Mesenchymal stem cell (in vitro differentiated cells and primary cell): ENCODE measurements at regions not wholly inside any gene's neighbourhood (a gene's known extent, or its start where the extent isn't known, plus 50 kb on each side); places are given as distances from the start of the nearest gene placed in this dataset.
"Not testable (repeated sequence)": the region's sequence is repeated elsewhere in the genome, so short reads cannot be mapped to it uniquely, and the experiment has no call there.

ENCODE experiments used
- DNase-seq: peaks from one replicate; pipeline ENCODE4 v3.0.0-alpha.2; 2013
- H2AFZ ChIP-seq: one replicate; pipeline ENCODE4 v1.6.1; 2013; ENCODE audit warnings: low read depth, mild to moderate bottlenecking, control low read depth, inconsistent platforms, low read length, moderate library complexity
- H2AK5ac ChIP-seq: 2 replicates; pipeline ENCODE4 v1.6.1; 2013; ENCODE audit warnings: low read length, moderate library complexity, mild to moderate bottlenecking, inconsistent platforms; ENCODE audit not compliant: severe bottlenecking
- H2BK120ac ChIP-seq: one replicate; pipeline ENCODE4 v1.6.1; 2013; ENCODE audit warnings: low read depth, mild to moderate bottlenecking, inconsistent platforms, low read length, moderate library complexity
- H2BK12ac ChIP-seq, 2 experiments: one replicate each; pipeline ENCODE4 v1.6.1; 2013; ENCODE audit warnings: inconsistent platforms in 2 of 2, low read length in 2 of 2, mild to moderate bottlenecking in 2 of 2, moderate library complexity in 2 of 2, control low read depth in 1 of 2
- H2BK15ac ChIP-seq: one replicate; pipeline ENCODE4 v1.6.1; 2013; ENCODE audit warnings: mild to moderate bottlenecking, low read depth, inconsistent platforms; ENCODE audit not compliant: poor library complexity, severe bottlenecking
- H2BK5ac ChIP-seq: 2 replicates; pipeline ENCODE4 v1.6.1; 2013; ENCODE audit warnings: low read depth, mild to moderate bottlenecking, low read length, control low read depth, inconsistent platforms; ENCODE audit not compliant: poor library complexity, severe bottlenecking
- H3K14ac ChIP-seq, 2 experiments: one replicate each; pipeline ENCODE4 v1.6.1; 2013; ENCODE audit warnings: inconsistent platforms in 2 of 2, low read length in 2 of 2, control low read depth in 1 of 2, mild to moderate bottlenecking in 1 of 2, moderate library complexity in 1 of 2
- H3K18ac ChIP-seq, 2 experiments: one replicate each; pipeline ENCODE4 v1.6.1; 2013; ENCODE audit warnings: inconsistent platforms in 2 of 2, low read length in 2 of 2, control low read depth in 1 of 2, low read depth in 1 of 2, mild to moderate bottlenecking in 1 of 2
- H3K23ac ChIP-seq, 2 experiments: one replicate each; pipeline ENCODE4 v1.6.1; 2013; ENCODE audit warnings: inconsistent platforms in 2 of 2, low read length in 2 of 2, mild to moderate bottlenecking in 2 of 2, moderate library complexity in 2 of 2, control low read depth in 1 of 2
- H3K27ac ChIP-seq: 2 replicates; pipeline ENCODE4 v1.5.1; 2013; ENCODE audit warnings: mild to moderate bottlenecking, moderate library complexity, low read length, control low read depth, inconsistent platforms; ENCODE audit not compliant: poor library complexity, severe bottlenecking
- H3K27me3 ChIP-seq, 2 experiments: 2 replicates each; pipeline versions ENCODE4 v1.6.1 to v1.7.0; 2013; ENCODE audit warnings: low read length in 2 of 2, mild to moderate bottlenecking in 2 of 2, moderate library complexity in 2 of 2, control low read depth in 1 of 2, inconsistent platforms in 1 of 2; ENCODE audit not compliant: control insufficient read depth in 1 of 2, insufficient read depth in 1 of 2
- H3K36me3 ChIP-seq, 2 experiments: 2 replicates each; pipeline versions ENCODE4 v1.6.1 to v1.7.0; 2013; ENCODE audit warnings: low read length in 2 of 2, control low read depth in 1 of 2, inconsistent platforms in 1 of 2, low read depth in 1 of 2, mild to moderate bottlenecking in 1 of 2; ENCODE audit not compliant: insufficient read depth in 2 of 2, control insufficient read depth in 1 of 2
- H3K4ac ChIP-seq, 2 experiments: one replicate each; pipeline ENCODE4 v1.6.1; 2013; ENCODE audit warnings: inconsistent platforms in 2 of 2, low read length in 2 of 2, mild to moderate bottlenecking in 2 of 2, moderate library complexity in 2 of 2, control low read depth in 1 of 2, low read depth in 1 of 2
- H3K4me1 ChIP-seq: 2 replicates; pipeline ENCODE4 v1.6.1; 2013; ENCODE audit warnings: low read depth, low read length, control low read depth; ENCODE audit not compliant: control insufficient read depth, insufficient read depth
- H3K4me2 ChIP-seq: 2 replicates; pipeline ENCODE4 v1.6.1; 2013; ENCODE audit warnings: low read length, mild to moderate bottlenecking, inconsistent platforms; ENCODE audit not compliant: poor library complexity, severe bottlenecking
- H3K4me3 ChIP-seq, 2 experiments: 2 replicates each; pipeline versions ENCODE4 v1.5.1 to v1.7.0; 2013; ENCODE audit warnings: low read length in 2 of 2, mild to moderate bottlenecking in 2 of 2, control low read depth in 1 of 2, low read depth in 1 of 2; ENCODE audit not compliant: insufficient read depth in 1 of 2
- H3K79me1 ChIP-seq: replicated peaks from 2 replicates; pipeline ENCODE4 v1.6.1; 2013; ENCODE audit warnings: mild to moderate bottlenecking, control low read depth, low read length, inconsistent platforms; ENCODE audit not compliant: poor library complexity, severe bottlenecking
- H3K9ac ChIP-seq: 2 replicates; pipeline ENCODE4 v1.7.0; 2013; ENCODE audit warnings: mild to moderate bottlenecking, low read length, moderate library complexity
- H3K9me3 ChIP-seq: 2 replicates; pipeline ENCODE4 v1.7.0; 2013; ENCODE audit warnings: mild to moderate bottlenecking, low read length; ENCODE audit not compliant: control insufficient read depth
- H4K8ac ChIP-seq: one replicate; pipeline ENCODE4 v1.6.1; 2013; ENCODE audit warnings: inconsistent platforms, mild to moderate bottlenecking, low read length, moderate library complexity
- H4K91ac ChIP-seq: one replicate; pipeline ENCODE4 v1.6.1; 2013; ENCODE audit warnings: mild to moderate bottlenecking, low read length, inconsistent platforms
- WGBS: methylation state at CpG from one replicate; pipeline ENCODE4 v1.1.7; 2013; ENCODE audit warnings: mixed read lengths; 5-methylcytosine and 5-hydroxymethylcytosine counted together

- Histone ChIP-seq H2BK5ac (no peak overlapping the region), H3K4me1 (no peaks in the 10 kb centered on the region), H2BK12ac (no peak overlapping the region), H3K27ac (no peak overlapping the region), H3K4me2 (no peak overlapping the region), H3K18ac (no peak overlapping the region), H3K9ac (no peak overlapping the region), H3K23ac (no peak overlapping the region), H3K4me3 (no peak overlapping the region), H2BK15ac (no peak overlapping the region), H3K9me3 (peaks cover 2% of the 10 kb centered on the region), H3K4ac (no peak overlapping the region), H2AFZ (no peak overlapping the region), H2AK5ac (no peak overlapping the region), H3K14ac (no peak overlapping the region), H2BK120ac (no peak overlapping the region), H4K8ac (no peak overlapping the region), H3K36me3 (no peaks in the 10 kb centered on the region), H3K27me3 (peaks cover 20 to 40% of the 10 kb centered on the region in 2 experiments), H3K79me1 (no peaks in the 10 kb centered on the region), H4K91ac (no peak overlapping the region)
- WGBS, result 90% methylated on average over 6 of the region's 7 CpGs
- no peak for DNase-seq
These were observed 60.7 kb upstream of the DHRSX start for GRCh38 chrX:2561456-2561855.

- Histone ChIP-seq H3K18ac (no peak overlapping the region), H2BK5ac (no peak overlapping the region), H2BK120ac (no peak overlapping the region), H2BK15ac (no peak overlapping the region), H3K27ac (no peak overlapping the region), H3K27me3 (peaks cover 32 to 51% of the 10 kb centered on the region in 2 experiments), H4K8ac (no peak overlapping the region), H3K23ac (no peak overlapping the region), H3K9me3 (peaks cover 2% of the 10 kb centered on the region), H3K4me3 (no peak overlapping the region), H3K9ac (no peak overlapping the region), H3K4ac (no peak overlapping the region), H2AFZ (no peak overlapping the region), H2BK12ac (no peak overlapping the region), H3K4me1 (no peaks in the 10 kb centered on the region), H3K79me1 (no peaks in the 10 kb centered on the region), H2AK5ac (no peak overlapping the region), H3K14ac (no peak overlapping the region), H3K36me3 (no peaks in the 10 kb centered on the region), H4K91ac (no peak overlapping the region), H3K4me2 (no peak overlapping the region)
- no peak for DNase-seq
- 51% methylated on average over 2 of the region's 3 CpGs for WGBS
These were observed 58.3 kb upstream of the DHRSX start for GRCh38 chrX:2559124-2559523.

- H3K18ac ChIP-seq, result no peak overlapping the region
- peaks cover 42 to 52% of the 10 kb centered on the region in 2 experiments for H3K27me3 ChIP-seq
- no peak overlapping the region for H2BK12ac ChIP-seq
- H2BK120ac ChIP-seq, result no peak overlapping the region
- H3K14ac ChIP-seq, result no peak overlapping the region
- H3K23ac ChIP-seq, result no peak overlapping the region
- no peak for DNase-seq
- 100% methylated on average over 1 of the region's 1 CpG for WGBS
- no peaks in the 10 kb centered on the region for H3K36me3 ChIP-seq
- no peaks in the 10 kb centered on the region for H3K79me1 ChIP-seq
- no peak overlapping the region for H3K27ac ChIP-seq
- no peak overlapping the region for H4K8ac ChIP-seq
- peaks cover 11% of the 10 kb centered on the region for H3K4me1 ChIP-seq
- no peak overlapping the region for H3K9ac ChIP-seq
- H3K9me3 ChIP-seq, result peaks cover 2% of the 10 kb centered on the region
- no peak overlapping the region for H2AFZ ChIP-seq
- H2BK15ac ChIP-seq, result no peak overlapping the region
- no peak overlapping the region for H3K4ac ChIP-seq
- no peak overlapping the region for H3K4me3 ChIP-seq
- no peak overlapping the region for H2BK5ac ChIP-seq
- H4K91ac ChIP-seq, result no peak overlapping the region
- no peak overlapping the region for H2AK5ac ChIP-seq
- H3K4me2 ChIP-seq, result no peak overlapping the region
These were observed 54.1 kb upstream of the DHRSX start for GRCh38 chrX:2554891-2555290.

- not testable (repeated sequence) for H3K79me1 ChIP-seq, H2AFZ ChIP-seq, H3K18ac ChIP-seq, H2AK5ac ChIP-seq, H3K23ac ChIP-seq, H3K36me3 ChIP-seq, H3K9me3 ChIP-seq, H3K9ac ChIP-seq, H3K4me2 ChIP-seq, H4K8ac ChIP-seq, DNase-seq, H3K27ac ChIP-seq, H3K4ac ChIP-seq, H3K4me3 ChIP-seq, H4K91ac ChIP-seq, H2BK5ac ChIP-seq, H2BK12ac ChIP-seq, H3K14ac ChIP-seq, H2BK15ac ChIP-seq, H2BK120ac ChIP-seq
- H3K27me3 ChIP-seq, result peaks cover 50 to 54% of the 10 kb centered on the region in 2 experiments
- 72% methylated on average over 6 of the region's 6 CpGs for WGBS
- peaks cover 11% of the 10 kb centered on the region for H3K4me1 ChIP-seq
These were observed 53.3 kb upstream of the DHRSX start for GRCh38 chrX:2554066-2554465.
